A549 (cell line): ENCODE measurements at regions not wholly inside any gene's neighbourhood (a gene's known extent, or its start where the extent isn't known, plus 50 kb on each side); places are given as distances from the start of the nearest gene placed in this dataset.

ENCODE experiments used
- EHMT2 ChIP-seq: fragments of 200-600 bp; sonication (generic); IDR thresholded peaks from 2 replicates; pipeline ENCODE4 v1.6.1; 2016; ENCODE audit warnings: antibody characterized with exemption, low read depth, mild to moderate bottlenecking, moderate library complexity
- EP300 ChIP-seq, 2 experiments: fragments of >200 bp; sonication (Bioruptor Twin); formaldehyde crosslinking; IDR thresholded peaks; 2 replicates in 1 of 2; 3 replicates in 1 of 2; pipeline ENCODE4 v1.6.1; 2016 to 2017
- NR3C1 ChIP-seq: fragments of >200 bp; sonication (Bioruptor Twin); formaldehyde crosslinking; IDR thresholded peaks from 3 replicates; pipeline ENCODE4 v1.6.1; 2017
- POLR2A ChIP-seq: IDR thresholded peaks from 2 replicates; pipeline ENCODE4 v1.6.1; 2012; ENCODE audit warnings: mild to moderate bottlenecking, low read length
- POLR2AphosphoS2 ChIP-seq: conservative IDR thresholded peaks from 2 replicates; pipeline ENCODE4 v1.6.1; 2012; ENCODE audit warnings: low read length, improper control_type of control experiment, inconsistent platforms
- RAD21 ChIP-seq, 2 experiments: fragments of >200 bp in 1 of 2; sonication (Bioruptor Twin) in 1 of 2; formaldehyde crosslinking in 1 of 2; IDR thresholded peaks in 1 of 2; conservative IDR thresholded peaks in 1 of 2; 2 replicates in 1 of 2; 3 replicates in 1 of 2; pipeline ENCODE4 v1.6.1; 2012 to 2018; ENCODE audit warnings: inconsistent platforms in 1 of 2
- RCOR1 ChIP-seq: fragments of 150-350 bp; IDR thresholded peaks from 2 replicates; pipeline ENCODE4 v1.6.1; 2014; ENCODE audit warnings: antibody characterized with exemption, low read length, low read depth
- RNF2 ChIP-seq: fragments of 200-600 bp; sonication (generic); IDR thresholded peaks from 2 replicates; pipeline ENCODE4 v1.6.1; 2016; ENCODE audit warnings: low read depth, mild to moderate bottlenecking, antibody characterized with exemption, moderate library complexity, borderline replicate concordance
- SREBF2 ChIP-seq: fragments of 450-650 bp; IDR thresholded peaks from 2 replicates; pipeline ENCODE4 v1.6.1; 2014; ENCODE audit warnings: mild to moderate bottlenecking, moderate library complexity
- TF ChIP-seq, protein P1 (sequence below): fragments of >200 bp; sonication (Bioruptor Twin); formaldehyde crosslinking; IDR thresholded peaks from 3 replicates; pipeline ENCODE4 v1.5.1; 2016
- TF ChIP-seq, protein P2 (sequence below): IDR thresholded peaks from 2 replicates; pipeline ENCODE4 v1.6.1; 2012
- TF ChIP-seq, protein P3 (sequence below): fragments of 200-600 bp; sonication (generic); IDR thresholded peaks from 2 replicates; pipeline ENCODE4 v1.6.1; 2016; ENCODE audit warnings: antibody characterized with exemption, mild to moderate bottlenecking, moderate library complexity

DNA sequence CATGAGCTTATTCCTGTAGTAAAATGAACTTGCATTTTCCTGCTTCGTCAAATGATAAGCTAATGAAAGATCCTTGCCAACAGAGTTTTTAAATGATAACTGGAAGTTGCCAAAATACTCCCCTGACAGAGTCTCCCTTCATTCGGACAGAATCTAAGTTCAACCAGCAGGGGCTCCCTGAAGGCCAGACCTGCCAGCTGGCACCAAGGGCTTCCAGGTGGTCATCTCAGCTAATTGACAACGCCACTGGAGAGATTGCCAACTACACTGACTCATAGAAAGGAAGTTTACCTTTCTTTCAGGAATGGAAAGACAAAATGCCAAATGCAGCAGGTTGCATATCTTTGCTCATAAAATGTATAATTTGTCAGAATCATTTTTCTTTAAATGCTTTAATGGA is 462.8 kb downstream of the GXYLT1 start:
- TF ChIP-seq, protein P1, sequence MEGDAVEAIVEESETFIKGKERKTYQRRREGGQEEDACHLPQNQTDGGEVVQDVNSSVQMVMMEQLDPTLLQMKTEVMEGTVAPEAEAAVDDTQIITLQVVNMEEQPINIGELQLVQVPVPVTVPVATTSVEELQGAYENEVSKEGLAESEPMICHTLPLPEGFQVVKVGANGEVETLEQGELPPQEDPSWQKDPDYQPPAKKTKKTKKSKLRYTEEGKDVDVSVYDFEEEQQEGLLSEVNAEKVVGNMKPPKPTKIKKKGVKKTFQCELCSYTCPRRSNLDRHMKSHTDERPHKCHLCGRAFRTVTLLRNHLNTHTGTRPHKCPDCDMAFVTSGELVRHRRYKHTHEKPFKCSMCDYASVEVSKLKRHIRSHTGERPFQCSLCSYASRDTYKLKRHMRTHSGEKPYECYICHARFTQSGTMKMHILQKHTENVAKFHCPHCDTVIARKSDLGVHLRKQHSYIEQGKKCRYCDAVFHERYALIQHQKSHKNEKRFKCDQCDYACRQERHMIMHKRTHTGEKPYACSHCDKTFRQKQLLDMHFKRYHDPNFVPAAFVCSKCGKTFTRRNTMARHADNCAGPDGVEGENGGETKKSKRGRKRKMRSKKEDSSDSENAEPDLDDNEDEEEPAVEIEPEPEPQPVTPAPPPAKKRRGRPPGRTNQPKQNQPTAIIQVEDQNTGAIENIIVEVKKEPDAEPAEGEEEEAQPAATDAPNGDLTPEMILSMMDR: no peak
- TF ChIP-seq POLR2AphosphoS2 (no peak), RCOR1 (no peak), EHMT2 (no peak), NR3C1 (no peak), EP300 (IDR thresholded peaks at IDR 0.05) (no peak), RAD21 (conservative IDR thresholded peaks at IDR 0.05 in 1 of 2, IDR thresholded peaks at IDR 0.05 in 1 of 2) (no peak), SREBF2 (no peak), RNF2 (no peak), POLR2A (no peak)
- TF ChIP-seq, protein P2, sequence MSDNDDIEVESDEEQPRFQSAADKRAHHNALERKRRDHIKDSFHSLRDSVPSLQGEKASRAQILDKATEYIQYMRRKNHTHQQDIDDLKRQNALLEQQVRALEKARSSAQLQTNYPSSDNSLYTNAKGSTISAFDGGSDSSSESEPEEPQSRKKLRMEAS: no peak
- TF ChIP-seq, protein P3, sequence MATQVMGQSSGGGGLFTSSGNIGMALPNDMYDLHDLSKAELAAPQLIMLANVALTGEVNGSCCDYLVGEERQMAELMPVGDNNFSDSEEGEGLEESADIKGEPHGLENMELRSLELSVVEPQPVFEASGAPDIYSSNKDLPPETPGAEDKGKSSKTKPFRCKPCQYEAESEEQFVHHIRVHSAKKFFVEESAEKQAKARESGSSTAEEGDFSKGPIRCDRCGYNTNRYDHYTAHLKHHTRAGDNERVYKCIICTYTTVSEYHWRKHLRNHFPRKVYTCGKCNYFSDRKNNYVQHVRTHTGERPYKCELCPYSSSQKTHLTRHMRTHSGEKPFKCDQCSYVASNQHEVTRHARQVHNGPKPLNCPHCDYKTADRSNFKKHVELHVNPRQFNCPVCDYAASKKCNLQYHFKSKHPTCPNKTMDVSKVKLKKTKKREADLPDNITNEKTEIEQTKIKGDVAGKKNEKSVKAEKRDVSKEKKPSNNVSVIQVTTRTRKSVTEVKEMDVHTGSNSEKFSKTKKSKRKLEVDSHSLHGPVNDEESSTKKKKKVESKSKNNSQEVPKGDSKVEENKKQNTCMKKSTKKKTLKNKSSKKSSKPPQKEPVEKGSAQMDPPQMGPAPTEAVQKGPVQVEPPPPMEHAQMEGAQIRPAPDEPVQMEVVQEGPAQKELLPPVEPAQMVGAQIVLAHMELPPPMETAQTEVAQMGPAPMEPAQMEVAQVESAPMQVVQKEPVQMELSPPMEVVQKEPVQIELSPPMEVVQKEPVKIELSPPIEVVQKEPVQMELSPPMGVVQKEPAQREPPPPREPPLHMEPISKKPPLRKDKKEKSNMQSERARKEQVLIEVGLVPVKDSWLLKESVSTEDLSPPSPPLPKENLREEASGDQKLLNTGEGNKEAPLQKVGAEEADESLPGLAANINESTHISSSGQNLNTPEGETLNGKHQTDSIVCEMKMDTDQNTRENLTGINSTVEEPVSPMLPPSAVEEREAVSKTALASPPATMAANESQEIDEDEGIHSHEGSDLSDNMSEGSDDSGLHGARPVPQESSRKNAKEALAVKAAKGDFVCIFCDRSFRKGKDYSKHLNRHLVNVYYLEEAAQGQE: no peak
